ENCODE measurements at regions not wholly inside any gene's neighbourhood (a gene's known extent, or its start where the extent isn't known, plus 50 kb on each side); places are given as distances from the start of the nearest gene placed in this dataset.

GRCh38 chr12:87039536-87039935 lies 783.3 kb upstream of the MGAT4C start:
- DNase-seq (ENCODE audit: low read depth) = no peak
- TF ChIP-seq CTCF (conservative IDR thresholded peaks at IDR 0.05; ENCODE audit: low read depth, low read length) = no peak
- H3K4me3 ChIP-seq (ENCODE audit: low read depth, low read length) = no peak overlapping the region

GRCh38 chr12:87038098-87038497 lies 781.9 kb upstream of the MGAT4C start:
- H3K4me3 ChIP-seq (ENCODE audit: low read depth, low read length) = no peak overlapping the region
- TF ChIP-seq CTCF (conservative IDR thresholded peaks at IDR 0.05; ENCODE audit: low read depth, low read length) = no peak
- no peak for DNase-seq (ENCODE audit: low read depth)

GRCh38 chr12:87025976-87026375 lies 769.8 kb upstream of the MGAT4C start:
- no peak for TF ChIP-seq CTCF (conservative IDR thresholded peaks at IDR 0.05; ENCODE audit: low read depth, low read length)
- DNase-seq (ENCODE audit: low read depth) = no peak
- no peak overlapping the region for H3K4me3 ChIP-seq (ENCODE audit: low read depth, low read length)

GRCh38 chr12:87021400-87021799 lies 765.2 kb upstream of the MGAT4C start:
- H3K4me3 ChIP-seq (ENCODE audit: low read depth, low read length) = no peak overlapping the region
- no peak for DNase-seq (ENCODE audit: low read depth)
- TF ChIP-seq CTCF (conservative IDR thresholded peaks at IDR 0.05; ENCODE audit: low read depth, low read length) = no peak

GRCh38 chr12:87020071-87020470 lies 763.9 kb upstream of the MGAT4C start:
- no peak for TF ChIP-seq CTCF (conservative IDR thresholded peaks at IDR 0.05; ENCODE audit: low read depth, low read length)
- H3K4me3 ChIP-seq (ENCODE audit: low read depth, low read length) = no peak overlapping the region
- no peak for DNase-seq (ENCODE audit: low read depth)

- no peak overlapping the region for H3K4me3 ChIP-seq (ENCODE audit: low read depth, low read length)
- no peak for DNase-seq (ENCODE audit: low read depth)
- no peak for TF ChIP-seq CTCF (conservative IDR thresholded peaks at IDR 0.05; ENCODE audit: low read depth, low read length)
These were observed 759.2 kb upstream of the MGAT4C start for GRCh38 chr12:87015352-87015751.

GRCh38 chr12:87008785-87009384 lies 752.7 kb upstream of the MGAT4C start:
- no peak for TF ChIP-seq CTCF (conservative IDR thresholded peaks at IDR 0.05; ENCODE audit: low read depth, low read length)
- no peak for DNase-seq (ENCODE audit: low read depth)
- no peak overlapping the region for H3K4me3 ChIP-seq (ENCODE audit: low read depth, low read length)
